BE2C (cell line): ENCODE measurements at regions not wholly inside any gene's neighbourhood (a gene's known extent, or its start where the extent isn't known, plus 50 kb on each side); places are given as distances from the start of the nearest gene placed in this dataset.

Source experiments
- DNase-seq: peaks from one replicate; pipeline ENCODE4 v3.0.0-alpha.2; 2020
- H3K27me3 ChIP-seq: fragments of 250-450 bp; sonication (Bioruptor Pico); 2 replicates; pipeline ENCODE4 v1.5.1; 2020; ENCODE audit warnings: mild to moderate bottlenecking
- H3K36me3 ChIP-seq: fragments of 250-450 bp; sonication (Bioruptor Pico); 2 replicates; pipeline ENCODE4 v1.5.1; 2020; ENCODE audit warnings: mild to moderate bottlenecking
- H3K4me1 ChIP-seq: fragments of 250-450 bp; sonication (Bioruptor Pico); 2 replicates; pipeline ENCODE4 v1.5.1; 2020
- H3K4me3 ChIP-seq: 2 replicates; pipeline ENCODE4 v1.5.1; 2011; ENCODE audit warnings: low read depth, low read length
- H3K9me3 ChIP-seq: fragments of 250-450 bp; sonication (Bioruptor Pico); 2 replicates; pipeline ENCODE4 v1.5.1; 2020
- TF ChIP-seq, protein P1 (sequence below): IDR thresholded peaks from 2 replicates; pipeline ENCODE4 v1.5.1; 2012; ENCODE audit warnings: mild to moderate bottlenecking, low read depth, low read length

DNA sequence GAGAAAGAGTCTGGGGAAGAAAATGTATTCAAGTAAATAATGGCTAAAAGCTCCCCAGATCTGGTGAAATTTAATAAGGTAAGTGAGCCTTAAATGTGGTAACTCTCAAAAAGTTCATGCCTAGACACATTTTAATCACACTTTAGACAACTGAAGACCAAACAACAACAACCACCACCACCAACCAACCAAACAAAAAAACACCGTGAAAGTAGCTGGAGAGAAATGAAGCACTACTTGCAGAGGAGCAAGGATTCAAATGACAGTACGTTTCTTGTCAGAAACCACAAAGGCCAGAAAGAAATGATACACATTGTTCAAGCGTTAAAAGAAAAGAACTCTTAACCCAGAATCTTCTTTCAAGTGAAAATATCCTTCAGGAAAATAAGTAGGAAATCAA is 208.3 kb downstream of the MYRFL start:
- Histone ChIP-seq H3K9me3 (no peaks in the 10 kb centered on the region), H3K27me3 (no peaks in the 10 kb centered on the region), H3K4me1 (no peaks in the 10 kb centered on the region), H3K4me3 (no peak overlapping the region), H3K36me3 (no peaks in the 10 kb centered on the region)
- no peak for DNase-seq
- TF ChIP-seq, protein P1, sequence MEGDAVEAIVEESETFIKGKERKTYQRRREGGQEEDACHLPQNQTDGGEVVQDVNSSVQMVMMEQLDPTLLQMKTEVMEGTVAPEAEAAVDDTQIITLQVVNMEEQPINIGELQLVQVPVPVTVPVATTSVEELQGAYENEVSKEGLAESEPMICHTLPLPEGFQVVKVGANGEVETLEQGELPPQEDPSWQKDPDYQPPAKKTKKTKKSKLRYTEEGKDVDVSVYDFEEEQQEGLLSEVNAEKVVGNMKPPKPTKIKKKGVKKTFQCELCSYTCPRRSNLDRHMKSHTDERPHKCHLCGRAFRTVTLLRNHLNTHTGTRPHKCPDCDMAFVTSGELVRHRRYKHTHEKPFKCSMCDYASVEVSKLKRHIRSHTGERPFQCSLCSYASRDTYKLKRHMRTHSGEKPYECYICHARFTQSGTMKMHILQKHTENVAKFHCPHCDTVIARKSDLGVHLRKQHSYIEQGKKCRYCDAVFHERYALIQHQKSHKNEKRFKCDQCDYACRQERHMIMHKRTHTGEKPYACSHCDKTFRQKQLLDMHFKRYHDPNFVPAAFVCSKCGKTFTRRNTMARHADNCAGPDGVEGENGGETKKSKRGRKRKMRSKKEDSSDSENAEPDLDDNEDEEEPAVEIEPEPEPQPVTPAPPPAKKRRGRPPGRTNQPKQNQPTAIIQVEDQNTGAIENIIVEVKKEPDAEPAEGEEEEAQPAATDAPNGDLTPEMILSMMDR: no peak

GRCh38 chr12:70040141-70040540 is 203.1 kb upstream of the CNOT2 start:
- H3K4me3 ChIP-seq: no peak overlapping the region
- no peaks in the 10 kb centered on the region for H3K9me3 ChIP-seq
- H3K27me3 ChIP-seq: no peaks in the 10 kb centered on the region
- no peaks in the 10 kb centered on the region for H3K4me1 ChIP-seq
- H3K36me3 ChIP-seq: no peaks in the 10 kb centered on the region
- no peak for DNase-seq
- TF ChIP-seq, protein P1: no peak

DNA sequence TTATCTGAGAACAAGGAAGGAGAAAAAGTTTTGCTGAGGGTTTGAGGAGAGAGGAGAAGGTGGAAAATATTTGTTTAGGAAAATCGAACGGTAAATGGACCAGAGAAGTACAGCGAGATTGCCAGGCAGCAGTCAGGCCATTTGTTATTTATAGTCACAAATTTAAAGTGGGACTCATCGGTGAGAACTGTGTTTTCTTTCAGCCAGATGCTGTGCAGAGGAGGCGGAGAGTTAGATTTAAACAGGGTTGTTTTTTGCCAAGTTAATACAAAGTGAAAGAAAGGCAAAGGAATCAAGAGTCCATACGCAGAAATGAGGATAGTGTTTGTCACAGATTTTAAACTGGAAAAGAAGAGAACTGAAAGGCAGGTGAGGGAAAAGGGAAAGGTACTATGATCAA is 200.6 kb upstream of the CNOT2 start:
- no peak for DNase-seq
- H3K27me3 ChIP-seq: no peaks in the 10 kb centered on the region
- H3K4me1 ChIP-seq: no peaks in the 10 kb centered on the region
- TF ChIP-seq, protein P1: no peak
- H3K9me3 ChIP-seq: no peaks in the 10 kb centered on the region
- H3K36me3 ChIP-seq: no peaks in the 10 kb centered on the region
- H3K4me3 ChIP-seq: no peak overlapping the region

- Histone ChIP-seq H3K27me3 (no peaks in the 10 kb centered on the region), H3K9me3 (no peaks in the 10 kb centered on the region), H3K4me1 (no peaks in the 10 kb centered on the region), H3K4me3 (no peak overlapping the region), H3K36me3 (no peaks in the 10 kb centered on the region)
- TF ChIP-seq, protein P1: no peak
- no peak for DNase-seq
Measured at GRCh38 chr12:70043490-70044138, 199.6 kb upstream of the CNOT2 start.

DNA sequence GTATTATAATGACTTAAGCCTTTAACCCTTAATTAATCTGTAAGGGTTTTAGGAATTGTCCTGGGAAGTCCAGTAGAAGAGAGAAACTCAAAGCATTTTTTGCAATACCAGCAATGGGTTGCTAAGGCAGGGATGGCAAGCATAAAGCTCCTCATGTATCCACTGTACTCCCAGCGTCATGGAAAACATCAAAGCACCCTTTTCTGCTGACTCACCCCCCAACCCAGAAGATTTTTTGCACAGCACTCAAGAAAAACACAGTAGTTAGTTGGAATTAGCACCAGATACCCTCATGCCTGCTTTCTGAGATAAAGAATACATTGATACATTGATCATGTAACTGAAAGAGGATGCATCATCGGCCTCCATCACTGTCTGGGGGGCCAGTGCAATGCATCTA is 199.1 kb upstream of the CNOT2 start:
- TF ChIP-seq, protein P1: no peak

DNA sequence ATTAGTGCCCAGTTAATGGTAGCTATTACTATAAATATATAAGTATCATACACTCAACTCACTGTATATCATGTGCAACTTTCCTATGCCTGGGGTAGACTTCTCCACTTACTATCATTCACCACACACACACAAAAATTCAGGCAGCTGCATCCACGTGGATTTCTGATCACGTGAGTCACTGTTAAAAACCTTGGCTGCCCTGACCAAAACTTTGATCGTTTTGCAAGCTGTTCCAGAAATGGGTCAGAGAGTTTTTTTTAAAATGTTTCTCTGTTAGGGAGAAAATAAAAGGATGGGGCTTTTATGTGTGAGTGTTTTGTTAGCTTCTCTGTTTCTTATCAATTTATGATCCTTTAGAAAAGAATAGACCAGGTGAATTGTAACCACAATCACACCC is 198.2 kb upstream of the CNOT2 start:
- TF ChIP-seq, protein P1: no peak
- Histone ChIP-seq H3K27me3 (no peaks in the 10 kb centered on the region), H3K4me1 (no peaks in the 10 kb centered on the region), H3K9me3 (no peaks in the 10 kb centered on the region), H3K36me3 (no peaks in the 10 kb centered on the region), H3K4me3 (no peak overlapping the region)
- no peak for DNase-seq

More for the DNA sequence above, 199.1 kb upstream of the CNOT2 start:
- H3K27me3 ChIP-seq: no peaks in the 10 kb centered on the region
- DNase-seq: no peak
- H3K9me3 ChIP-seq: no peaks in the 10 kb centered on the region
- H3K4me3 ChIP-seq: no peak overlapping the region
- H3K36me3 ChIP-seq: no peaks in the 10 kb centered on the region
- no peaks in the 10 kb centered on the region for H3K4me1 ChIP-seq
